Renal cortical epithelial cell (primary cell): ENCODE measurements at regions not wholly inside any gene's neighbourhood (a gene's known extent, or its start where the extent isn't known, plus 50 kb on each side); places are given as distances from the start of the nearest gene placed in this dataset.
"Not testable (repeated sequence)": the region's sequence is repeated elsewhere in the genome, so short reads cannot be mapped to it uniquely, and the experiment has no call there.

Experiments
- DNase-seq: peaks from one replicate; pipeline ENCODE4 v3.0.0-alpha.2; 2011; ENCODE audit warnings: low read depth

DNA sequence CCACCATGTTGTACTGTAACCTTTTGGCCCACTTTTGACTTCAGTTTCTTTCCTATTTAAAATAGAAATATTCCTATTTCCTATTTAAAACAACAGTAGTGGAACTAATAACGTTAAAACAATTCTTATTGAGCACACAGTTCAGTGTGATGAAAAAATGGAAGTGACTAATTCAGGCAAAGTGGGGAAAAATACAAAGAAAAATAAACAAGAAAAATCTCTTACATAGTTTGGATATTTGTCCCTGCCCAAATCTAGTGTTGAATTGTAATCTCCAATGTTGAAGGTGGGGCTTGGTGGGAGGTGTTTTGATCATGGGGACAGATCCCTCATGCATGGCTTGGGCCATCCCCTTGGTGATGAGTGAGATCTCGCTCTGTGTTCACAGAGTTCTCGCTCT lies 198.1 kb upstream of the CPHXL start:
- DNase-seq = no peak

DNA sequence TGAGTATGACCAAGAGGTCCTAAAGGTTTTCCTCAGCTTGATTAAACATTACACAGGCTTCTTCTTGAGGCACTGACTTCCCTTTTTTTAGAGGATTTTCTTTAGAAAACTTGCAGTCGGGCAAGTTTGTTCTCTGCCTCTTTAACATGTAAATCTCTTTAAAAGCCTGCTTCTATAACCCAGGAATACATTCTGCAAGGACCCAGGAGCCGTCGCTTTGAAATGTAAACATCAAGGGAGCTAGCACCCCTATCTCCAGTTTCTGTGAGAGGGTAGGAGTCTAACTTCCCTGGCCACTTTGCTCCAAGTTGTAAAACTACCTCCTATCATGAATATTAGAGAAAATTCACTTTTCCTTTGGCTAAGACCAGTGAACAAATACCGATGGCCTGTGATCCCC lies 201.5 kb upstream of the CPHXL start:
- no peak for DNase-seq

DNA sequence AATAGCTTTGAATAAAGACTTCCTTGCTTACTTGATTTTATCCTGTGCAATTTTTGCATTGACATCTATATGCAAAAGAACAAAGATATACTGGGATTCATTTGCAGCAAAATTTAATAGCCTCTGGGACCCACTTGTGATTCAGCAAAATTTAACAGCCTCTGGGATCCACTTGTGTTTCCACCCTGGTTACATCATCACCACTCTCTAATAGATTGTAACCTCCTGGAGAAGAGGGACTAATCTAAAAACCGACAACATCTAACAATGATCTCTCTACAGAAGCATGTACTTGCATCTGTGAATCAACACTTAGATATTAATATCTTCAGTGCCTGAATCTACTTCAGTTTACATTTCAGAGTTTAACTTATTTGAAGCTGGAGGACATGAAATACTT lies 202.0 kb upstream of the CPHXL start:
- DNase-seq = no peak

DNA sequence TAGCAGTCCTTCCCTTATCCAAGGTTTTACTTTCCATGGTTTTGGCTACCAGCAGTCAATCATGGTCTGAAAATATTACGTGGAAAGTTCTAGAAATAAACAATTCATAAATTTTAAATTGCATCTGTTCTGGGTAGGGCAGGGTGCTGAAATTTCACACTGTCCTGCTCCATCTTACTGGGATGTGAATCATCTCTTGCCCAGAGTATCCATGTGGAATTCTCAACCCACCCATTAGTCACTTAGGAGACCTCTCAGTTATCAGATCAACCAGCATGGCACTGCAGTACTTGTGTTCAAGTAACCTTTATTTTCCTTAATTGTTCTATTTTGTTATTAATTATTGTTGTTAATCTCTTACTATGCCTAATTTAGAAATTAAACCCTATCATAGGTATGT lies 202.8 kb upstream of the CPHXL start:
- DNase-seq = no peak

DNA sequence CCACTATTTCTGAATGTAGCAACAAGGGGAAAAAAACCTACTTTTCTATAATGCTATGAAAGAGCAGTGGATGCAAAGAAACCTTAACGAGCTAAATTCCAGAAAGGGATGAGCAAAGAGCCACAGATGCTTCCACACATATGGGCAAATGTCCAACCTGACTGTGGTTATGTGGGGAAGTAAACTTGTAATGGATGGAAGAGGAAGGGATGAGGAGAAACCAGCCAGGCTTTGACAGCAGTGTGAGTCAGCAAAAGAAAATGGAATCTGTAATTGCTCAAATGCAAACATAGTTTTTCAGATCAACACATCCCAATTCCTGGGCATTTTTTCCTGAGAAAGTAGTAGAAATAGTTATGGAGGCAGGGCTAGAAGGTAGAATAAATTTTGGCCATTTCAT lies 204.8 kb upstream of the CPHXL start:
- DNase-seq = no peak

DNA sequence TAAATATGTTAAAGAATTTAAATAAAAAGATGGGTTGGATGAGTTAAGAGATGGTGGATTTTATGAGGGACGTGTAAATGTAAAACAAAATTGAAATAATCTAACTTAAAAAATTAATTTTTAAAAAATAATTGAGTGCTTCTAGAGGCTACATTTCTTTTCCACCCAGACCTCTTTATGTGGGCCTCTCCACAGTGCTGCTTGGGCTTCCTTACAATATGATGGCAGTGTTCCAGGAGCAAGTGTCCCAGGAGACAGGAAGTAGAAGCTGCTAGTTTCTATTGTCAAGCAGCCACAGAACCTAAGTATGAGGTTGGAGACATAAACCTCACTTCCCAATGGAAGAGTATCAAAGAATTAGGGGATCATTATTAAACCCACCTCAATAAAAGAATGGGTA lies 205.7 kb upstream of the CPHXL start:
- DNase-seq = no peak

DNA sequence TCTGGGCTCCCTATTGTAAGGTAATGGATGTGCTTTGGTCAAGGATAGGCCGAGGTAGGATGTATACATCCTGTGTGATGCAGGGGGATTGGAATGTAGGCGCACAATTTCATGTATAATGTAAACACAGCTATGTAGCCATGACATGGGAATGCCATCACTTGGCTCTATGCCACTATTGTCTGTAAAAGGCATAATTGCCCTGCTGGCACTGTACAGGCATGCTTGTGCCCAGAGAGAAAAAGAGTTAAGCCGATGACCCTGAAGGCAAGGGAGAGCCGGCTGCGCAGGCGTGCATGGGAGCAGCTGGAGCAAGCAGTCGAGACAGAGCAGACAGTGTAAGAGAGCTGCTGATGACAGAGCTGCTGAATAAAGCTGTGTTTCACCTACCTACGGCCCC lies 212.5 kb upstream of the CPHXL start:
- DNase-seq = no peak

DNA sequence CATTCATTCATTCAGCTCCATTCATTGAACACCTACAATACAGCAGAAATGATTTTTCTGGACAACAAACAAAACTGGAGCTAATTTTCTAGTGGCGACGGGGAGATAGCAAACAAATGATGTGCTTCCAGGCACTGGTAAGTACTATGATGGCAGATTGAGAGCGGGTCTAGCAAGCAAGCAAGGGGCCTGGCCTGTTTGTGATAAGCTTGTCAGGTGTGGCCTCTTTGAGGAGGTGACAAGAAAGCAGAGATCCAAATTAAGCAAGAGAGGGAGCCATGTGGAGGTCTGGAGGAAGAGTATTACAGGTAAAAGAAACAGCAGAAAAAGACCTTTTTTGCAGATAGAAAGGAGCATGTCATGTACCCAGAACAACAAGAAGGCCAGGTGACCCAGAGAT lies 216.1 kb upstream of the CPHXL start:
- DNase-seq = no peak

DNA sequence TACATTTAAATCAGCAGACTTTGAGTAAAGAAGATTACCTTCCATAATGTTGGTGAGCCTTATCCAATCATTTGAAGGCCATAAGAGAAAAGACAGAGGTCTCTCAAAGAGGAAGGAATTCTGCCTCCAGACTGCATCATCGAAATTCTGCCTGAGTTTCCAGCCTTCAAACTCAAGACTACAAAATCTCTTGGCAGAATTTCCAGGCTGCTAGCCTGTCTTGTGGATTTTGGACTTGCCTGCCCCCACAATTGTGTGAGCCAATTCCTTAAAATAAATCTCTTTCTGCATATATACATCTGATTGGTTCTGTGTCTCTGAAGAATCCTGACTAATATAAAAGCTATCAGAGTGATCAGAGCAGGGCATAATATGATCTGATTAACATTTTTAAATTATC lies 216.6 kb upstream of the CPHXL start:
- no peak for DNase-seq

DNA sequence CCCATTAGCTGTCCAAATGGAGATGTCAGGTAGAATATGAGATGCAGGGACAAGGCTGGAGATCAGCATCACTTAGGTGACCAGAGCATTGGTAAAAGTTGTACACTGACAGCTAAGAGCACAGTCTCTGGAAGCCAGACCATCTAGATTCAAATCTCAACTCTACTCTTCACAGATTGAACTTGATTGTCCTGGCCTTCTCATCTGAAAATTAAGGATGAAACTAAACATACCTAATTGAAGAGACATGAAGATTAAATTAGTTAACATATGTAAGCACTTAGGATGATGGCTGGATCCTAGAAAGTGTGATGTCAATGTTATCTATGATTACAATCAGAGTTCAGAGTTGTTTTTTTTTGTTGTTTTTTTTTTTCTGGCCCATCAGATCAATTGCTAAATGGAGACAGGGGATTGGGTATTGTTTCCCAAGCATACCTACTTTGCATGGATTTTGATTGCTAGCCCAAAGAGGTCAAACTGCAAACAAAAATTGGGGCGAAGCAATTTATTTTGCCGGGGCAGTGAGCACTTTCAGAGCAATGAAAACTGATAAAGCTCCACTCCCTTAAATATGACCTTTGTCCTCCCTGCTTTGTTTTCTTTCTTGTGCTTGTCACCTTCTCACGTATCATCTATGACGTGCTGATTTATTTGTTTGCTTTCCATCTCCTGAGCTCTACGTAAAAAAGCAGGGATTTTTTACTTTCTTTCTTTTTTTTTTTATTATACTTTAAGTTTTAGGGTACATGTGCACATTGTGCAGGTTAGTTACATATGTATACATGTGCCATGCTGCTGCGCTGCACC lies 217.6 kb upstream of the CPHXL start:
- no peak for DNase-seq

DNA sequence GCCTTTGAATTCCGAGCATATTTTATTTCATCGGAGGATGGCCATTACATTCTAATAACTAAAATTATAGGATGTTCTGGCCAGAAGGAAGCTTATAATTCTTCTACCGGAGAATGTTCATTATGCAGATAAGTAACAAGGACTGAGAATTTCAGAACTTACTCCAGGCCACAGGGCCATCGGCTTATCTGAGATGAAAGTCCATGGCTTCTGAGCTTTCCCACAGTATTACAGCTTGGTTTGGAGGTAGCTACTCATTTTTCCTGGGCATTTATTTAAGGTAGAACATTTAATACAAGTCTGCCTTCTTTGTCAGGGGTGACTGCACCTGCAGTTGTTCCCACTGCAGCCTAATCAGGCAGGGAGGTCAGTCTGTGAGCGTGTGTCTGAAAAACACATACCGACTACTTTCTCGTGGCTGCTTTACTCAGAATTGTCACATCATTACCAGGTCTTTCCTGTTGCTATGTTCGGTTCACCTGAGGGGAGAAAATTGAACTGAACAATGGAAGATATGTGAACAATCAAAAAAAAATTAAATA lies 219.7 kb upstream of the CPHXL start:
- DNase-seq = no peak

DNA sequence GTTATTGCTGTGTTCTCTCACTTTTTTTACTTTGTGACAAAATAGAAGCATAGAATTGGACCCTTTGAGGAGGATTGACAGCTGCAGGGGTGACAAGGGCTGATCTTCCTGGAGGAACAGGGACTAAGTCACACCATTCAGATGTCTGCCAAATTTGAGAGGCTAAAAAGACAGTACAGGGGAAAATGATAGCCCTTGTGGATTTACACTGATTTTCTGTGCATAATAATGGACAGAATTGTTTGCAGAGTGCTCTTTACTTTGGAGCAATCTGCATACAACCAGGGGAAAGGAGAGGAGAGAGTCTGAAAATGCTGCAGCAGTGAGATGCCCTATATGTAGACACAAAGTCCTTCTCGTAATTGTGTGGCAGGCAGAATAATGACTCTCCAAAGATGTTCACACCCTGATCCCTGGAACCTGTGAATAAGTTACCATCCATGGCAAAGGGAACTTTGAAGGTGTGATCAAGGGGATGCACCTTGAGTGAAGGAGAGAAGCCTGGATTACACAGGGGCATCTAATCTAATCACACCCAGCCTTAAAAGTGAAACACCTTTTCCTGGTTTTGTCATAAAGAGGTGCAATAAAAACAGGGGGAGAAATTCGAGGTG lies 221.4 kb upstream of the CPHXL start:
- no peak for DNase-seq

DNA sequence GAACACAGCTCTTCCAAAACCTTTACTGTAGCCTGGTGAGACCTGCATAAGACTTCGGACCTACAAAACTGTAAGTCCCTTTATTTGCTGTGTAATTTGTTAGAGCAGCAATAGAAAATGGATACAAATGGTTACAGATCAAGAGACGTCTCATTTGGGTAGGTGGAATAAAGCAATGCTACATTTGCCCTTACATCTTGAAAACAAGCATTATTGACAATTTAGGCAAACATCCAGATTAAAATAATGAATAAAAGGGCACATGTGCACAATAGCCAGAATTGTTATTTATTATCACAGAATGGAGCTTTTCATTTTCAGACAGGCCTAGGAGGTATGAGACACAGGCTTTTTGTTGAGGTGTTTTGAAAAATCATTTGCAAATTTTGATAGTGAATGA lies 222.2 kb upstream of the CPHXL start:
- DNase-seq = no peak

DNA sequence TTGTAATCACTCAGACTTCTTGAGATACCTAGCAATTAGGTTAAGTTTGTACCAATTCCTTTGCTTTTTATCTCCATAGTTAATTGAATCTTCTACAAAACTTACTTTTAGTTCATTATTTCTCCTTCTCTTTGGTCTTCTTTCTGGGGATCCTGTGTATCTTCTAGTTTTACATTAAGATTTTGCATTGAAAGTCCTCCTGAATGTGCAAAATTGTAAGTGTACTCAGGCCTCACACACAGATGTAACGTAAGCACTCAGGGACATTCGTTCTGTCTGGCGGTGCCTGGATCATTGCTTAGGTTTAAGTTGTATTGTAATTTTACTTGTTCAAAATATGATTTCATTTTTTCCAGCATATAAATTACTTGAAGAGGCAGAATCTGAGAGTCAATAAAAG lies 222.6 kb upstream of the CPHXL start:
- DNase-seq = no peak

DNA sequence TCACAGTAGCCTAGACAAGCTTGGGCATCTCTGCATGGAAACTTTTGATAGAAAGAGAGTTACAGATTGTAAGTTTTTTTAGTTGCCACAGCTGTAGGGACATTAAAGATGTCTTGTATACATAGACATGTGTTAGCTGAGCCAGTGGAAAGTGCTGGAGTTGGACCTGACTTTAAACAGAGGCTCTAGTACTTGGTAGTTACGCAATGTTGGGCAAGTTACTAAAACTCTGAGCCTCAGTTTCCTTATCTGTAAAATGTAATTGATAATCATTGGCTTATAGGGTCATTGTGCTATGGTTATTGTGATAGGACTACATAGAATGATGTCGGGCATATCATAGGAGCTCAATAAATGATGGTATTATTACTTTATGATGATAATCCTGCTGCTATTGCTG lies 225.8 kb upstream of the CPHXL start:
- DNase-seq = no peak

DNA sequence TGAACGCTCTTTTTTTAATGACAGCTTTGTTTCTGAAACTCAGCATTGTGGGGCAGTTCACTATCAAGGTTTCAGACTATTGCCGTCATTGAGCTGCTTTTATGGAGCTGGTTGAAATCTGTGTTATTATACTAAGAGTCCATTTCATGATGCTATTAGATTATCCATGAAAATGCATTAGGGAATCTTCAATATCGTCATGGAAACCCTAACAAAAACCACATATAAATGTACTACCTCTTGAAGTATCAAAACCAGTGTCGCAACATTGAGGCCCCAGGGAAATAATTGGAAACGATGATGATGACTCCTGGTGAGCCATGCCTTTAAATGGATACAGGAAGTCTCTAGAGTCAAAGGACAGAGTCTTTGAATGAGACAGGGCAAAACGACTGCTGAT lies 231.6 kb upstream of the CPHXL start:
- no peak for DNase-seq

DNA sequence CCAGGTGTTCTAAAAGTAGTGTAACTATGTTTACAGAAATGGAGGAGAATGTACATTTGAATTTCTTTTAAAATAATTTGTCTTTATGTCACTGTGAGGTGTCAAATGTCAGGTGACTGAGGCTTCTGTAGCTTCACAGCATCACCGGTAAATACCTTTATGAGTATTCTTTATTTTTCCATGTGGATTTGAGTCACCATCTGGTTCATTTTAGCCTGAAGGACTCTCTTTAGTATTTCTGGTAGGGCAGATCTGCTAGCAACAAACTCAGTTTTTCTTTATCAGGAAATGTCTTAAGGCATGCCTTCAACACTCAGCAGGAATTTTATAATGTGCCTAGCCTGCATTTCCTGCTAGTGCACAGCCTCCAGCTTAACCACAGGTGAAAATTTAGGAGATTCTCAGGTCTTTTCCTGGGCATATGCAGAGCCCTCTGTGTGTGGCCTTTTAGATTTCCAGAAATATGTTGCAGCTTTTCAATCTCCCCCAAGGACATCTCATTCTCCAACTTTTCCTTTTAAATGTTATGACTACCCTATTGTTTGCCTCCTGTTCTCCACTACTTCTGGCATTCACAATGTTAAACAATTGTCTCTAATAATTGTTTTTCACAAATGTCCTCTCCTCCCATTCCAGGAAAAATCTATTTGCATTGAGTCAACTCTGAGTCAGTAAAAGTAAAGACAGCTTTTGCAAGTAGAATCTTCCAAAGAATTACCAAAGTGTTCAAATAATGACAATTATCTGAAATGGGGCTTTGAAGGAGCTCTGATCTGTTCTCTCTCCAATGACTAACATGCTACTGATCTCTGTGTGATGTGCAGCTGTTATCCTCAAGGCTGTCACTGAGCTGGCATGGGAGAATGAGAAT lies 239.4 kb upstream of the CPHXL start:
- DNase-seq = no peak

DNA sequence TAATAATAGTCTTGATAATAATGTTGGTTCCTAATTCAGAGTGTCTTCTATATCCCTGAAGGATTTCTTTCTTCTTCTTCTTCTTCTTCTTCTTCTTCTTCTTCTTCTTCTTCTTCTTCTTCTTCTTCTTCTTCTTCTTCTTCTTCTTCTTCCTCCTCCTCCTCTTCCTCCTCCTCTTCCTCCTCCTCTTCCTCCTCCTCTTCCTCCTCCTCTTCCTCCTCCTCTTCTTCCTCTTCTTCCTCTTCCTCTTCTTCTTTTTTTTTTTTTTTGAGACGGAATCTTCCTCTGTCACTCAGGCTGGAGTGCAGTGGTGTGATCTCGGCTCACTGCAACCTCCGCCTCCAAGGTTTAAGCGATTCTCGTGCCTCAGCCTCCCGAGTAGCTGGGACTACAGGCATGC lies 242.8 kb upstream of the CPHXL start:
- DNase-seq = not testable (repeated sequence)

DNA sequence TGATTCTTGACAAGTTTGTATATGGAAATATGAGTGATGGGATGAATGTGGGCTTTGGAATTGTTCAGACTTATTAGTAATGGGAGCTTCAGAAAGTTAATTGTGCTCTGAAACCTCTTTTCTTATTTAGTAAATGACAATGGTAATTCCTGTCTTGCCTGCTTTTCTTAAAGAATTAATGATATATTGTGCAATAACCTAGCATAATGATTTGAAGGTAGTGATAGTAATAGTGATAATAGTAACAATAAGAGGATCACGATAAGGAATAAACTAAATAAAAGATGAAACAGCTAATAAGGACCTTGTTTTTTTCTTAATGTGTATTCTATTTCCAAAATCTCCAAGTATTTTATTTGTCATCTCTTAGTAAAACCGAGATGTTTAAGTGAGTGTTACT lies 245.0 kb upstream of the CPHXL start:
- DNase-seq = no peak

DNA sequence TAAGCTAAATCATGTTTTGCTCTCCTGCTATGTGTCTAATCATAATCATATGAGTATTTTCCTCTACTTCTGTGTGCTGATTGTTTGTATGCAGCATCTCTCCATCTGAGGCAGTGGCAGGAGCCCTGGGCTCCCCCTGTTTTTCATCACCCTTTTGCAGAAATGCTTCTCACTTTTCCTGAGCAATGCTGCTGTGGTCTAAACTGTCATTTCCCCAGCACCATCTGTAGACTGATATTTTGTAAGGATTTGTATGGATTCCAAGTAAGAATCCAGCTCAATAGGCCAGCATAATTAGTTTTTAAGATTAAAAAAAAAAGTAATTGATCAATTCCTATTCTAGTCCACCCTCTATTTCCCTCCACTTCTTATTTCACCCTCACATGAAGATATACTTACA lies 257.0 kb upstream of the CPHXL start:
- no peak for DNase-seq

DNA sequence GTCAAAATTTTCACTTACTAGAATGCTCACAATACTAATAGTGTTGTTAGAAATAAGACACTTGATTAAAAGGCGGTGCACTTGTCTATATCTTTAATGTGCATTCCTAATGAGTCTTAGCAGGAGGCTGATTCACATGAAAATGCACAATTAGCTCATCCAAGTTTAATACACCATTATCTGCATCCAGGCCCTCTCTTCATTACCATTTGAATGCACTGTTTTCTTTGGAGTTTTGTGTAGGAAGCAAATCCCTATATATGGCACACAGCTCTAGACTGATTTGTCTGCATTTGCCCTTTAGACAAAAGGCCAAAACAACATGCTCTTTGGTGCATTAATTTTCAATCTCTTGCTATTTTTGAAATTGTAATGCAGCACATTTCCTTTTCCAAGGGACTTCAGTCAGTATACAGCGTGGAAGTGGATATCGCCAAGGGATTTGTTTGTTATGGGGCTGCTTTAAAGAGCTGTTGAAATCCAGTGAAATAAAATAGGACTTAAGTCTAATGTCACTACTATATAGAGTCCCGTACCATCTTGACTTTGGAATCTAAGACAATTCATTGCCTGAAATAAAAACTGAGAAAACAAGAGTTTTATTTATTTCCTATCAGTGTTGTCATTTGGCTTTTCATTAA lies 257.6 kb upstream of the CPHXL start:
- DNase-seq = no peak

DNA sequence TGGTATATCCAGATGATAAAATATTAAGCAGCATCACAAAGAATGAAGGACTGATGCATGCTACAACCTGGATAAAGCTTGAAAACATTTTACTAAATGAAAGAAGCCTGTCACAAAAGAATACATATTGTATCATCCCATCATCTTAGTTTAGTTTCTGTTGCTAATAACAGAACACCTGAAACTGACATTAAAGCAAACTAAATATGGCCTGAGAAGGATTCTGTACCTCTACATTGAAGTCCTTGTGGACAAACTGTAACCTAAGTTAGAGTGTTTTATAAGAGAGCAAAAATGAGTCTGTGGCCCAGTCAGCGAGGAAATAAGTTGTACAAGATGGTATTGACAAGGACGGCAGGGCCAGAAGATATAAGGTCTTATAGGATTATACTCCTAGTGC lies 261.0 kb upstream of the CPHXL start:
- no peak for DNase-seq
